ENCODE measurements at regions not wholly inside any gene's neighbourhood (a gene's known extent, or its start where the extent isn't known, plus 50 kb on each side); places are given as distances from the start of the nearest gene placed in this dataset.
A peak's percentile ranks its signal among the peaks of the same experiment; 100 is the strongest.

- H3K36me3 ChIP-seq (ENCODE audit: control insufficient read depth in 4 of 4, insufficient read depth in 4 of 4, low read length in 4 of 4), result no peaks in the 10 kb centered on the region
- H3K27ac ChIP-seq (ENCODE audit: low read depth in 1 of 2, low read length in 1 of 2), result no peak overlapping the region
- no peak overlapping the region for H3K9ac ChIP-seq (ENCODE audit: insufficient read depth in 1 of 2, low read length in 2 of 2)
- peak in 2 of 3 donors; percentile 26 to 54 for DNase-seq
- H3K9me3 ChIP-seq (ENCODE audit: control insufficient read depth in 4 of 4, insufficient read depth in 3 of 4, low read length in 3 of 4), result no peaks in the 10 kb centered on the region
- no peak for ATAC-seq (ENCODE audit: insufficient read depth, low FRiP score)
- H3K4me3 ChIP-seq, result no peak overlapping the region
- TF ChIP-seq CTCF (IDR thresholded peaks at IDR 0.05; ENCODE audit: control extremely low read depth, extremely low read depth), result no peak
- H3K4me1 ChIP-seq (ENCODE audit: control insufficient read depth in 5 of 5, insufficient read depth in 5 of 5, low read length in 5 of 5), result peaks cover 0 to 20% (median 0%) of the 10 kb centered on the region in 5 donors
- H3K27me3 ChIP-seq (ENCODE audit: control insufficient read depth in 3 of 3, insufficient read depth in 3 of 3, low read length in 2 of 3), result no peaks in the 10 kb centered on the region
- 62 to 76% methylated on average over 4 of the region's 4 CpGs for WGBS, 2 donors
Observed at GRCh38 chr2:220152281-220152935, 525.0 kb downstream of the SLC4A3 start.

- no peaks in the 10 kb centered on the region for H3K9me3 ChIP-seq (ENCODE audit: control insufficient read depth in 4 of 4, insufficient read depth in 3 of 4, low read length in 3 of 4)
- no peak overlapping the region for H3K27ac ChIP-seq (ENCODE audit: low read depth in 1 of 2, low read length in 1 of 2)
- H3K4me1 ChIP-seq (ENCODE audit: control insufficient read depth in 5 of 5, insufficient read depth in 5 of 5, low read length in 5 of 5), result peaks cover 0 to 17% (median 0%) of the 10 kb centered on the region in 5 donors
- ATAC-seq (ENCODE audit: insufficient read depth, low FRiP score) (no peak), DNase-seq (no peak)
- 80 to 88% methylated on average over 4 of the region's 4 CpGs for WGBS, 2 donors
- no peak overlapping the region for H3K9ac ChIP-seq (ENCODE audit: insufficient read depth in 1 of 2, low read length in 2 of 2)
- H3K27me3 ChIP-seq (ENCODE audit: control insufficient read depth in 3 of 3, insufficient read depth in 3 of 3, low read length in 2 of 3), result no peaks in the 10 kb centered on the region
- no peak overlapping the region for H3K4me3 ChIP-seq
- TF ChIP-seq CTCF (IDR thresholded peaks at IDR 0.05; ENCODE audit: control extremely low read depth, extremely low read depth), result no peak
- no peaks in the 10 kb centered on the region for H3K36me3 ChIP-seq (ENCODE audit: control insufficient read depth in 4 of 4, insufficient read depth in 4 of 4, low read length in 4 of 4)
Observed at GRCh38 chr2:220153118-220153517, 525.7 kb downstream of the SLC4A3 start.

GRCh38 chr2:220154304-220154703 lies 526.9 kb downstream of the SLC4A3 start:
- WGBS, 2 donors, result 31 to 51% methylated on average over 1 of the region's 1 CpG
- Histone ChIP-seq H3K4me3 (no peak overlapping the region), H3K9ac (ENCODE audit: insufficient read depth in 1 of 2, low read length in 2 of 2) (no peak overlapping the region), H3K27me3 (ENCODE audit: control insufficient read depth in 3 of 3, insufficient read depth in 3 of 3, low read length in 2 of 3) (no peaks in the 10 kb centered on the region), H3K27ac (ENCODE audit: low read depth in 1 of 2, low read length in 1 of 2) (no peak overlapping the region), H3K4me1 (ENCODE audit: control insufficient read depth in 5 of 5, insufficient read depth in 5 of 5, low read length in 5 of 5) (peaks cover 0 to 12% (median 0%) of the 10 kb centered on the region in 5 donors), H3K36me3 (ENCODE audit: control insufficient read depth in 4 of 4, insufficient read depth in 4 of 4, low read length in 4 of 4) (no peaks in the 10 kb centered on the region), H3K9me3 (ENCODE audit: control insufficient read depth in 4 of 4, insufficient read depth in 3 of 4, low read length in 3 of 4) (no peaks in the 10 kb centered on the region)
- no peak for DNase-seq
- no peak for ATAC-seq (ENCODE audit: insufficient read depth, low FRiP score)
- no peak for TF ChIP-seq CTCF (IDR thresholded peaks at IDR 0.05; ENCODE audit: control extremely low read depth, extremely low read depth)

- Histone ChIP-seq H3K9ac (ENCODE audit: insufficient read depth in 1 of 2, low read length in 2 of 2) (no peak overlapping the region), H3K36me3 (ENCODE audit: control insufficient read depth in 4 of 4, insufficient read depth in 4 of 4, low read length in 4 of 4) (no peaks in the 10 kb centered on the region), H3K4me3 (no peak overlapping the region), H3K9me3 (ENCODE audit: control insufficient read depth in 4 of 4, insufficient read depth in 3 of 4, low read length in 3 of 4) (peaks cover 0 to 2% (median 0%) of the 10 kb centered on the region in 4 donors), H3K4me1 (ENCODE audit: control insufficient read depth in 5 of 5, insufficient read depth in 5 of 5, low read length in 5 of 5) (peaks cover 0 to 4% (median 0%) of the 10 kb centered on the region in 5 donors), H3K27me3 (ENCODE audit: control insufficient read depth in 3 of 3, insufficient read depth in 3 of 3, low read length in 2 of 3) (no peaks in the 10 kb centered on the region), H3K27ac (ENCODE audit: low read depth in 1 of 2, low read length in 1 of 2) (no peak overlapping the region)
- TF ChIP-seq CTCF (IDR thresholded peaks at IDR 0.05; ENCODE audit: control extremely low read depth, extremely low read depth), result no peak
- 88 to 91% methylated on average over 3 of the region's 3 CpGs for WGBS, 2 donors
- ATAC-seq (ENCODE audit: insufficient read depth, low FRiP score) (no peak), DNase-seq (no peak)
Observed at GRCh38 chr2:220157312-220157711, 529.9 kb downstream of the SLC4A3 start.

Data from lung (tissue), 11 donors.